ENCODE measurements at regions not wholly inside any gene's neighbourhood (a gene's known extent, or its start where the extent isn't known, plus 50 kb on each side); places are given as distances from the start of the nearest gene placed in this dataset.

DNA sequence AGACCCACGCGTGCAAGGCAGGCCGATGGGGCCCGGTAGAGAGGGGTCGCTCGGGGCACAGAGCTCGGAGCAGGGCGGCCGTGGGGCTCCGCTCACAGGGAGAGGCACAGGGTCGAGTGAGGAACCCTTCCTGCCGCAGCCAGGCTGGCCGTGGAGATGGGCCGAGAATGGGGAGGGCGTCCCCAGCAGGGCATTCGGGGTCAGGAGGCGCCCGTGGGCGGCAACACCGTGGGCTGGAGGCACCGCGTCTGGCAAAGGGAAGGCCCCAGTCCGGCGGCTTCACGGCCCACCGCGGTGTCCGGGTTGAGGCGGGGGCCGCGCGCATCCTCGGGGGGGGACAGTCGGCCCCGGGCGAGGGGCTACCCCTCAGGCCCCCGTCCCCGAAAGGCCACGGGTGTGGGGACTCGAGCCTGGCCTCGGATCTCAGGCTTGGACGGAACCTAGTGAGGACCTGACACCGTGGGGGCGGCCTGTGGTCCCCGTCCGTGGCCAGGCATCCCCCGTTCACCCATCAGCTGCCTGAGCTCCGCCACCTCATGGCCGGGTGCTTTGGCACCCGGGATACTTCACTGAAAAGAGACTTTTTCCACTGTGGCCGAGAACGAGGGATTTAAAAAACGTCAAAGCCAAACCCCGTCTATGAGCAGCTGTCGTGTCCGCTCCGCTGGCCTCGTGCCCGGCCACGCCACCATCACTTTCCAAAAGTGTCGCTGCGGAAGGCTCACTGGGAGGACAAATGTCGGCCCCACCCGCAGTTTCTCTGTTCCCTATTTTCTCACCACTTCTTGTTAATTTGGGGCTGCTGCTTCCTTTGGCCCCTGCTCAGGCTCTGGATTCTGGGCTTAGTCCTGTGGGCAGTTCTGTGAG is 73.6 kb downstream of the METRNL start:
- H3K4me3 Mint-ChIP-seq = peak overlapping the region; percentile 43
- no peaks in the 10 kb centered on the region for H3K36me3 Mint-ChIP-seq

DNA sequence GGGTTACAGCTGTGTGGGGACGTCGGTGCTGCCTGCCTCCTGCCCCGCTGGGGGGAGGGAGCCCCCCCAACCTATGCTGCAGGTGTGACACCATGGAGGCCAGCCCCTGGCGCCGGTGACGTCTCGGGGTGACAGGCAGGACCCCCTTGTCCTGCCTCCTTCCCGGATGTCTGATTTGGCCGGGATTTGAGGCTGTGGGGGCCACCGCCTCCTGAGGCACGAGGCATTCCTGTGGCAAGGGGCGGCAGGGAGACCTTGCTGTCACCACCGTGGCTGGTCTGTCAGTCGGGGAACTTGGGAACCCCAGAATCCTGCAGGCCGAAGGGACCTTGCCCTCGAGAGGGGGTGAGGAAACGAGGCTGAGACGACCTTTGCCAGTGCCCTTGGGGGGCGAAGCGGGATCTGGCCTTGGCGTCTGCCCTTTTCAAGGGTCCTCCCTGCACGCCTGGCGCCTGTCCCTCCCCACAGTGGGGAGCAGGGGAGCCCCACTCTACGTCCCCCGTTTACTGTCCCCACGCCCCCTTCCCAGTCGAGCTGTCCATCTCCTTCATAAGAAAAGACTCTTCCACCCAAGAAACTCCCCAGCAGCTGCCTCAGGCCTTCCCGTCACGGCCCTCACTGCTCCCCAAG is 74.4 kb downstream of the METRNL start:
- no peak overlapping the region for H3K27ac Mint-ChIP-seq
- no peak for ATAC-seq (ENCODE audit: low read depth)
- no peaks in the 10 kb centered on the region for H3K9me3 Mint-ChIP-seq
- H3K36me3 Mint-ChIP-seq = no peaks in the 10 kb centered on the region
- no peak for DNase-seq (ENCODE audit: low spot score in 2 of 2)
- H3K4me1 Mint-ChIP-seq = peaks cover 18% of the 10 kb centered on the region
- no peak overlapping the region for H3K4me3 Mint-ChIP-seq
- H3K27me3 Mint-ChIP-seq = peaks cover 17% of the 10 kb centered on the region

More for the DNA sequence above, 73.6 kb downstream of the METRNL start:
- H3K9me3 Mint-ChIP-seq = no peaks in the 10 kb centered on the region
- ATAC-seq (ENCODE audit: low read depth) (peak; percentile 58), DNase-seq (ENCODE audit: low spot score in 2 of 2) (no peak)
- H3K27me3 Mint-ChIP-seq = peaks cover 17% of the 10 kb centered on the region
- peaks cover 18% of the 10 kb centered on the region for H3K4me1 Mint-ChIP-seq
- H3K27ac Mint-ChIP-seq = no peak overlapping the region

DNA sequence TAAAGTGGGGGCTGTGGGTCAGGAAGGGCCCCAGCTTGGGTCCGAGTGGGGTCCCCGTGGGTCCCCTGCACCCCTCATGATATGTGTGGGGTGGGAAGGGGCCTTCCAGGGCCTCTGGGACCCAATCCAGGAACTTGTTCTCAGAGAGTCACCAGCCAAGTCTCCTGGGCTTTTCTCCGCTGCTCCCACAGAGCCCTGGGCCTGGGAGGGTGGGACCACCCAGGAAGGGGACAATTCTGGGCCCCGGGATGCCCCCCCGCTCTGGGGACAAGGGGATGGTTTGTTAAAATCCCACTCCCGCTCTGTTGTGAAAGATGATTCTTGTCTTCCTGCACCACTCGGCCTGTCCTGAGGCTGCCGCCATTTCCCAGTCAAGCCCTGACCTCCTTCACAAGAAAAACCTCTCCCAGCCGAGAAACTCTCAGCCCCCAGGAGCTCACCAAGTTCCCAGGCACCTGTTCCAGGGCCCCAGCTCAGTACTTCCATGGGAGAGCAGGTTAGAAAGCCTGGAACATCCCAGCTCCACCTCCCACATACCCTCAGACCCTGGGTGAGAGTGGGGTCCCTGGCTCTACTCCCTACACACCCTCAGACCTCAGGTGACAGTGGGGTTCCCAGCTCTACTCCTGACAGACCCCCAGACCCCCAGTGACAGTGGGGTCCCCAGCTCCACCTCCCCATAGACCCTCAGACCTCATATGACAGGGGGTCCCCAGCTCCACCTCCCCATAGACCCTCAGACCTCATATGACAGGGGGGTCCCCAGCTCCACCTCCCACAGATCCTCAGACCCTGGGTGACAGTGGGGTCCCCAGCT is 75.1 kb downstream of the METRNL start:
- DNase-seq (ENCODE audit: low spot score in 2 of 2) = no peak
- H3K27ac Mint-ChIP-seq = no peak overlapping the region
- no peak overlapping the region for H3K4me3 Mint-ChIP-seq
- no peaks in the 10 kb centered on the region for H3K36me3 Mint-ChIP-seq
- peaks cover 18% of the 10 kb centered on the region for H3K4me1 Mint-ChIP-seq
- H3K9me3 Mint-ChIP-seq = no peaks in the 10 kb centered on the region
- peaks cover 19% of the 10 kb centered on the region for H3K27me3 Mint-ChIP-seq
- ATAC-seq (ENCODE audit: low read depth) = no peak

GRCh38 chr17:83155128-83156121 is 76.0 kb downstream of the METRNL start:
- Mint-ChIP-seq H3K9me3 (no peaks in the 10 kb centered on the region), H3K27me3 (peaks cover 18% of the 10 kb centered on the region), H3K27ac (no peak overlapping the region), H3K4me1 (peaks cover 18% of the 10 kb centered on the region), H3K36me3 (no peaks in the 10 kb centered on the region), H3K4me3 (no peak overlapping the region)
- DNase-seq (ENCODE audit: low spot score in 2 of 2) (no peak), ATAC-seq (ENCODE audit: low read depth) (no peak)

- Mint-ChIP-seq H3K9me3 (no peaks in the 10 kb centered on the region), H3K27ac (no peak overlapping the region), H3K27me3 (peaks cover 20% of the 10 kb centered on the region), H3K4me3 (no peak overlapping the region), H3K36me3 (no peaks in the 10 kb centered on the region), H3K4me1 (peaks cover 18% of the 10 kb centered on the region)
- DNase-seq (ENCODE audit: low spot score in 2 of 2) (no peak), ATAC-seq (ENCODE audit: low read depth) (no peak)
Measured at GRCh38 chr17:83156408-83156807, 77.0 kb downstream of the METRNL start.

DNA sequence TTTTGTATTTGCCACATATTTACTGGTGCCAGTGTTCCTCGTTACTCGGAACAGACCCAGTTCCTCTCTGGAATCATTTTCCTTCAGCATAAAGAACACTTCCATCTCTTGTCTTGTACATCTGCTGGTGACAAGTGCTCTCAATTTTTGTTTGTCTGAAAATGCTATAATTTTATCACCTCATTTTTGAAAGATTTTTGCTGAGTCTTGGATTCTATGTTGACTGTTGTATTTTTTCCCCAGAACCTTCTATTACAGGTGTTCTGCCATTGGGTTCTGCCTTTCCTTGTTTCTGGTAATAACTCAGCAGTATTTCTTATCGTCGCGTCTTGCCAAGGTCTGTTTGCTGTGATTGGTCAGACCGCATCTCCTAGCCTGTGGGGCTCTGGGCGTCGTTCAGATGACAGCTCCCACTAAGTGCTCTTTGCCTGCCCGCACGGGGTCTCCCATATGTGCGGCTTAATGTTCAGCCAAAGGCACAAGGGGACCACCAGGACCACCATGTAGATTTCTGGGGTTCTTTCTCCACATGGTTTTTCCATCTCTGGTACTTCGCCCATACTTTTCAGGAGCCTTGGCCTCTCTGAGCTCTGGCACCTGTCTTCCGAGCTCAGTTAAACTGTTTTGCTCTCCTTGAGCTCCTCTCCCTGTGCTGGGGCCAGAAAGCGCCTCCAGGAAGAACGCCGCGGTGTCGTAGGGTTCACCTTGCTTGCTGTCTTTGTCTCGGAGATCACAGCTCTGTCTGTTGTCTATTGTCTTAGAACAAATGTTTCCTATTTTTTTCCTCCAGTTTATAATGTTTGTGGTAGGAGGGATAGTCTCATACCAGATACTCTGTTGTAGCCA is 80.0 kb downstream of the METRNL start:
- Mint-ChIP-seq H3K27me3 (peaks cover 19% of the 10 kb centered on the region), H3K4me1 (peaks cover 12% of the 10 kb centered on the region), H3K9me3 (no peaks in the 10 kb centered on the region), H3K27ac (no peak overlapping the region), H3K4me3 (no peak overlapping the region), H3K36me3 (no peaks in the 10 kb centered on the region)
- DNase-seq (ENCODE audit: low spot score in 2 of 2) (no peak), ATAC-seq (ENCODE audit: low read depth) (no peak)

GRCh38 chr17:83160443-83161297 is 81.3 kb downstream of the METRNL start:
- H3K27ac Mint-ChIP-seq = no peak overlapping the region
- H3K27me3 Mint-ChIP-seq = peaks cover 16% of the 10 kb centered on the region
- H3K9me3 Mint-ChIP-seq = peaks cover 4% of the 10 kb centered on the region
- no peak for ATAC-seq (ENCODE audit: low read depth)
- DNase-seq (ENCODE audit: low spot score in 2 of 2) = no peak
- no peak overlapping the region for H3K4me3 Mint-ChIP-seq
- H3K4me1 Mint-ChIP-seq = peaks cover 5% of the 10 kb centered on the region
- no peaks in the 10 kb centered on the region for H3K36me3 Mint-ChIP-seq

DNA sequence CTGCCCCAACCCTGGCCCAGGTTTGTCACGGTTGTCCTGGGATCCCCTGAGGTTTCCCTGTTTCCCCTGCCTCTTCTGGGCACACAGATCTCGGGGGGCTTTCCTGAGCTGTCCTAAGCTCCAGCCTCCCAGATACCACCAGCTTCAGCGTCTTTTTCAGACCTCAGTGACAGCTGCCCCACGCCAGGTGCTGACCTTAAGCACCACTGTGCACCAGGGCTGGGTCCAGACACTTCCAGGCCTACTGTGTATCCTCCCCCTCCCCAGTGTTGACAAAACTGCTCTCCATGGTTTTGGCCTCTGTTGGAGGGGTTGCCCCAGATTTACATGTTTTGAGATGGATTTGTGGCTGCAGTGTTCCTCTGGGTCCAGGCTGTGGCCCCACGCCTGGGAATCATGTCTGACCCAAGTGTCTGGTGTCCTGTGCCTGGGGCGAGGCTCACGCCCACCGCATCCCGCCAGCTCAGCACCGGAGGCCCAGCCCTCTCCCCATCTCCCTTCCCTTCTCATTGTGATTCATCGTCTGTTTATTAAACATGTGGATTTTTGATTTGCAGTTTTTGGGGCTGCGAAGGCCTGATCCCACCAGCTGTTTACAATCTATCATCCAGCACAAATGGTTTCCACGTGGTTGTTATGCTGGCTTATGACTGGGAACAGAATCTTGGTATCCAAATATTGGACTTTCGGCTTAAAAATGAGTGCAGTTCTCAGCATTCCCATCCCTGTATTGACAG is 82.1 kb downstream of the METRNL start:
- no peak for DNase-seq (ENCODE audit: low spot score in 2 of 2)
- Mint-ChIP-seq H3K36me3 (peaks cover 2% of the 10 kb centered on the region), H3K27ac (no peak overlapping the region), H3K4me1 (no peaks in the 10 kb centered on the region), H3K27me3 (peaks cover 12% of the 10 kb centered on the region), H3K9me3 (peaks cover 7% of the 10 kb centered on the region), H3K4me3 (no peak overlapping the region)
- ATAC-seq (ENCODE audit: low read depth) = no peak

DNA sequence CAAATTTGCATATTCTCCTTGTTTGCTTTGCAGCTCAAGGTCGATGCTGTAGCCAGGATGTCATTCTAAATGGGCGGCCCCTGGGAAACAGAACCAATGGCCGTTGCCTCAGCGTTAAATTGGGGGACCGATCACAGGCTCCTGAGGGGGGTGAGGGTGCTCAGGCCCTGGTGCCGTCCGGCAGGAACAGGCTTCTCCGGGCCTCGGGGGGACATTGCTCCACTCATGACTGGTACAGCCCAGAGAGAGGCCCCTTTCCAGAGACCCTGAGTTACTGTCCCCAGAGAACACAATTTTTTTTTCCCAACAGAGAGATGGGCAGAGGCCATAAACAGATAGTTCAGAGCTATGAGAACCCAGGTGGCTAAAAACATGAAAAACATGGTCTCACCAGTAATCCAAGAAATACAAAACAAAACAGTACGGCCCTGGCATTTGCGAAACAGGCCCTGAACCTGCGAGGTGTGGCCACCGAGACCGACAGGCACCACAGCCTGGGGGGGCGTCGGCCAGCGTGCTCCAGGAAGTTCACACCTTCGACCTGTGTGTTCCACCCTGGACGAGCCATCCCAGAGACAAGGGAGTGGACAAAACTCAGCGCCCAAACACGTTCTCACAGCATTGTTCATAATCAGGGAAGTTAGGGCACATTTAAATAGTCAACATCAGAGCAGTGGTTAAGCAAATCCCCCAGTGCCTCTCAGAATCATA is 82.8 kb downstream of the METRNL start:
- H3K27me3 Mint-ChIP-seq = peaks cover 15% of the 10 kb centered on the region

DNA sequence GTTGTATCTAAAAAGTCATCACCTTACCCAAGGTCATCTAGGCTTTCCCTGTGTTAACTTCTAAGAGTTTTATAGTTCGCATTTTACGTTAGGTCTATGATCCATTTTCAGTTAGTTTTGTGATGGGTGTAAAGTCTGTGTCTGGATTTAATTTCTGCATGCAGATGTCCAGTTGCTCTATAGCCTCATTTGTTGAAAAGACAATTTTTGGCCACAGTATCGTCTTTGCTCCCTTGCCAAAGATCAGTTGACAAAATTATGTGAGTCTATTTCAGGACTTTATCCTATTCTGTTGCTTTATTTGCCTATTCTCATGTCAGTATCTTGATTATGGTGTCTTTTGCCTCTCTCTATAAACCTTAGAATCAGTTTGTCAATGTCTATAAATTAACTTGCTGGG is 85.1 kb downstream of the METRNL start:
- Mint-ChIP-seq H3K4me3 (no peak overlapping the region), H3K9me3 (peaks cover 16% of the 10 kb centered on the region), H3K27ac (no peak overlapping the region), H3K36me3 (peaks cover 7% of the 10 kb centered on the region), H3K27me3 (peaks cover 14% of the 10 kb centered on the region), H3K4me1 (peaks cover 2% of the 10 kb centered on the region)
- ATAC-seq (ENCODE audit: low read depth) (no peak), DNase-seq (ENCODE audit: low spot score in 2 of 2) (no peak)

More for the DNA sequence above, 82.8 kb downstream of the METRNL start:
- Mint-ChIP-seq H3K27ac (no peak overlapping the region), H3K4me3 (no peak overlapping the region), H3K4me1 (no peaks in the 10 kb centered on the region), H3K36me3 (peaks cover 7% of the 10 kb centered on the region), H3K9me3 (peaks cover 12% of the 10 kb centered on the region)
- no peak for DNase-seq (ENCODE audit: low spot score in 2 of 2)
- no peak for ATAC-seq (ENCODE audit: low read depth)

All from memory B cell (primary cell).